Lower leg skin (tissue), 4 donors: ENCODE measurements at regions not wholly inside any gene's neighbourhood (a gene's known extent, or its start where the extent isn't known, plus 50 kb on each side); places are given as distances from the start of the nearest gene placed in this dataset.

Experiments
- DNase-seq, 2 donors: peaks; one replicate each; pipeline ENCODE4 v3.0.0-alpha.2; 2019; ENCODE audit warnings: low spot score in 2 of 2
- H3K4me3 ChIP-seq: fragments of 200-600 bp; sonication (generic); 2 replicates; pipeline ENCODE4 v1.5.1; 2017; ENCODE audit warnings: mild to moderate bottlenecking, low read depth; ENCODE audit not compliant: poor library complexity, severe bottlenecking
- CTCF ChIP-seq, 3 donors: fragments of 450-650 bp; IDR thresholded peaks; one replicate each; pipeline ENCODE4 v1.5.1; 2016; ENCODE audit warnings: antibody characterized with exemption in 3 of 3, mild to moderate bottlenecking in 3 of 3, moderate library complexity in 2 of 3
- POLR2A ChIP-seq, 2 donors: fragments of 450-650 bp; IDR thresholded peaks; one replicate each; pipeline ENCODE4 v1.6.1; 2016 to 2017; ENCODE audit warnings: antibody characterized with exemption in 2 of 2, mild to moderate bottlenecking in 1 of 2, moderate library complexity in 1 of 2
- WGBS, 2 donors: methylation state at CpG; one replicate each; pipeline ENCODE4 v1.1.5; 2018; 5-methylcytosine and 5-hydroxymethylcytosine counted together
- intact Hi-C: fragments of 100-400 bp; cut with DNase I; formaldehyde crosslinking; loops from one replicate; pipeline ENCODE4 v1.15.0; 2023; ENCODE audit warnings: low total_unique reads

- intact Hi-C loops, result no loop called here
- H3K4me3 ChIP-seq, result no peak overlapping the region
- DNase-seq, result no peak
- no peak for TF ChIP-seq POLR2A (IDR thresholded peaks at IDR 0.05)
- TF ChIP-seq CTCF (IDR thresholded peaks at IDR 0.05), result no peak
Measured at GRCh38 chr15:61742591-61742990, 317.7 kb downstream of the VPS13C start.

GRCh38 chr15:61736790-61737189 lies 323.5 kb downstream of the VPS13C start:
- H3K4me3 ChIP-seq, result no peak overlapping the region
- no peak for DNase-seq
- WGBS, 2 donors, result 60 to 86% methylated on average over 1 of the region's 1 CpG
- intact Hi-C loops, result no loop called here
- TF ChIP-seq CTCF (IDR thresholded peaks at IDR 0.05) (no peak), POLR2A (IDR thresholded peaks at IDR 0.05) (no peak)

GRCh38 chr15:61731099-61731498 lies 329.1 kb downstream of the VPS13C start:
- TF ChIP-seq POLR2A (IDR thresholded peaks at IDR 0.05), result no peak
- no peak for TF ChIP-seq CTCF (IDR thresholded peaks at IDR 0.05)

GRCh38 chr15:61729646-61730045 lies 330.6 kb downstream of the VPS13C start:
- WGBS, 2 donors, result 83 to 84% methylated on average over 2 of the region's 2 CpGs
- H3K4me3 ChIP-seq, result no peak overlapping the region
- TF ChIP-seq POLR2A (IDR thresholded peaks at IDR 0.05), result no peak
- no peak for TF ChIP-seq CTCF (IDR thresholded peaks at IDR 0.05)
- intact Hi-C loops, result no loop called here
- DNase-seq, result no peak

More at GRCh38 chr15:61731099-61731498, 329.1 kb downstream of the VPS13C start:
- intact Hi-C loops, result no loop called here
- no peak for DNase-seq
- H3K4me3 ChIP-seq, result no peak overlapping the region
- 20 to 30% methylated on average over 3 of the region's 3 CpGs for WGBS, 2 donors

- intact Hi-C loops, result no loop called here
- H3K4me3 ChIP-seq, result no peak overlapping the region
- WGBS, 2 donors, result 82 to 85% methylated on average over 7 of the region's 7 CpGs
- DNase-seq, result no peak
- TF ChIP-seq POLR2A (IDR thresholded peaks at IDR 0.05) (no peak), CTCF (IDR thresholded peaks at IDR 0.05) (no peak)
Measured at GRCh38 chr15:61726166-61726565, 334.1 kb downstream of the VPS13C start.

- 65 to 79% methylated on average over 3 of the region's 3 CpGs for WGBS, 2 donors
- intact Hi-C loops, result no loop called here
- no peak for DNase-seq
Measured at GRCh38 chr15:61725251-61725650, 335.0 kb downstream of the VPS13C start.

More at GRCh38 chr15:61725251-61725650, 335.0 kb downstream of the VPS13C start:
- TF ChIP-seq CTCF (IDR thresholded peaks at IDR 0.05) (no peak), POLR2A (IDR thresholded peaks at IDR 0.05) (no peak)
- no peak overlapping the region for H3K4me3 ChIP-seq
